Activated naive CD4-positive, alpha-beta T cell treated with anti-CD3 and anti-CD28 coated beads for 36 hours (primary cell): ENCODE measurements at regions not wholly inside any gene's neighbourhood (a gene's known extent, or its start where the extent isn't known, plus 50 kb on each side); places are given as distances from the start of the nearest gene placed in this dataset.

Experiments
- CTCF ChIA-PET: fragments of 350-600 bp; sonication (Branson Sonifier 250); formaldehyde crosslinking; loops from one replicate; lab custom pipeline; 2021; ENCODE audit warnings: antibody characterized with exemption; lab: Charles Lee
- DNase-seq: peaks from one replicate; pipeline ENCODE4 v3.0.0-alpha.2; 2020
- H3K27ac Mint-ChIP-seq: one replicate; pipeline ENCODE4 v1.8.0; 2021; ENCODE audit warnings: mild to moderate bottlenecking, mixed read lengths
- H3K27me3 Mint-ChIP-seq: one replicate; pipeline ENCODE4 v1.8.0; 2021; ENCODE audit warnings: low read depth, mixed read lengths
- H3K36me3 Mint-ChIP-seq: one replicate; pipeline ENCODE4 v1.8.0; 2021; ENCODE audit warnings: low read depth, mixed read lengths
- H3K4me1 Mint-ChIP-seq: one replicate; pipeline ENCODE4 v1.8.0; 2021; ENCODE audit warnings: low read depth, mixed read lengths
- H3K4me3 Mint-ChIP-seq: one replicate; pipeline ENCODE4 v1.8.0; 2021; ENCODE audit warnings: mild to moderate bottlenecking, moderate library complexity, mixed read lengths
- H3K9me3 Mint-ChIP-seq: one replicate; pipeline ENCODE4 v1.8.0; 2021; ENCODE audit warnings: mixed read lengths
- intact Hi-C: fragments of 100-400 bp; cut with micrococcal nuclease; formaldehyde crosslinking; loops from one replicate; pipeline ENCODE4 v1.15.1; 2023

DNA sequence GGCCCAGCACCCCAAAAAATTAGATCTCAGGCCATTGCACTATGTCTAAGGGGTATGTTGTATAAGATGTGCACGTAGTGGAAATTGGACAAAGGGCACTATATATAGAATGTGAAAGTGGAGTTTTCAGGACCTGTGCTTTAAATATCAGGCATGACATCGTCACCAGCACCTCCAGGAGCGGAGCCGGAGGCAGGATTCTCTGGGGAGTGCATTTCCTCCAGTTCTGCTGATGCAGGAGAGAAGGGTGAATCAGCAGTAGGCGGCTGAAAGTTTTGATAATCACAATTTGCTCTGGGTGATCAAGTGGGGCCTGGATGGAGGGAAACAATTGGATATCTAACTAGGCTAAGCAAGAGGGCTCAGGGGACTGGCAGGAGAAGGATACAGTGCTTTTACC is 69.1 kb upstream of the NTM start:
- Mint-ChIP-seq H3K36me3 (no peaks in the 10 kb centered on the region), H3K27ac (no peak overlapping the region), H3K4me3 (no peak overlapping the region), H3K27me3 (peaks cover 29% of the 10 kb centered on the region), H3K9me3 (peaks cover 4% of the 10 kb centered on the region), H3K4me1 (no peaks in the 10 kb centered on the region)
- intact Hi-C loops, result no loop called here
- no peak for DNase-seq
- CTCF ChIA-PET, result no interaction called here

DNA sequence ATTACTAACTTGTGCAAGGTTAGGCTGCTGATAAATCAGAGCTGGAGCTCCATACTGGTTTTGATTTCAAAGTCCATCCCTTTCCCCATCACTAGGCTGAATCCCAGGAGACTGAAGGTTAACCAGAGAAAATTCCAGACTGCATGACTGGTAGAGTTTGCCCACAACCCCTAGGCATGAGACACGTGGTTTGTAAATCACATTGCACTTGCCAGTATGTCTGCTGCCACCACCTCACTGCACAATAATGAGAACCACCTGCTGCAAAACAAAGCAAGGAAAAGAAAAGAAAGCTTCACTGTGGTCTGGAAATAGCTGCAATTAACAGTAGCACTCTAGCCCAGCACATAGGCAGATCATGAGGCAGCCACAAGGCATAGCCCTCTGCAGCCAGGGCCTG is 67.6 kb upstream of the NTM start:
- no peaks in the 10 kb centered on the region for H3K36me3 Mint-ChIP-seq
- CTCF ChIA-PET, result no interaction called here
- intact Hi-C loops, result no loop called here

DNA sequence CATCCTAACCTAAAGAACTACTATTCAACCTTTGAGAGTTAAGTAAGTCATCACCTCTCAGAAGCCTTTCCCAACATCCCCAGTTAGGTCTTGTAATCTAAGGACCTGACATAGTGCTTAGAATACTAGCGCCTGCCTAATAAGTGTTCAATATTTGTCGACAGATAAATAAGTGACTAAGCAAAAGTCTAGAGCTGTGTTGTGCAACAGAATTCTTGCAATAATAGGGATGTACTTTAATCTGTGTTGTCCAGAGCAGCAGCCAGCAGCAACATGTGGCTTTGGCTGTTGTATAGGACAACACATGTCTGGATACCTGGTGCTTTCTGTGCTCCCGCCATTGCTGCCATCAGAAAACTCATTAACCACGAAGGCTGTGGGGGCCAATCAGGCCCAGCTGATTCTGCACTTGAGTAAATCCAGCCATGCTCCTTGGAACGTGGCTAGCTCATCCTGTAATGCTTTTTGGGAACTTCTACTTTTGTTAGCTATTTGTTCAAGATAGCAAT is 66.8 kb upstream of the NTM start:
- intact Hi-C loops, result no loop called here
- no peak for DNase-seq
- Mint-ChIP-seq H3K4me3 (no peak overlapping the region), H3K36me3 (no peaks in the 10 kb centered on the region), H3K9me3 (no peaks in the 10 kb centered on the region), H3K27me3 (peaks cover 29% of the 10 kb centered on the region), H3K27ac (no peak overlapping the region), H3K4me1 (no peaks in the 10 kb centered on the region)
- CTCF ChIA-PET, result no interaction called here

More for the DNA sequence above, 67.6 kb upstream of the NTM start:
- peaks cover 3% of the 10 kb centered on the region for H3K9me3 Mint-ChIP-seq
- no peaks in the 10 kb centered on the region for H3K4me1 Mint-ChIP-seq
- no peak for DNase-seq
- no peak overlapping the region for H3K4me3 Mint-ChIP-seq
- no peak overlapping the region for H3K27ac Mint-ChIP-seq
- H3K27me3 Mint-ChIP-seq, result peaks cover 31% of the 10 kb centered on the region

DNA sequence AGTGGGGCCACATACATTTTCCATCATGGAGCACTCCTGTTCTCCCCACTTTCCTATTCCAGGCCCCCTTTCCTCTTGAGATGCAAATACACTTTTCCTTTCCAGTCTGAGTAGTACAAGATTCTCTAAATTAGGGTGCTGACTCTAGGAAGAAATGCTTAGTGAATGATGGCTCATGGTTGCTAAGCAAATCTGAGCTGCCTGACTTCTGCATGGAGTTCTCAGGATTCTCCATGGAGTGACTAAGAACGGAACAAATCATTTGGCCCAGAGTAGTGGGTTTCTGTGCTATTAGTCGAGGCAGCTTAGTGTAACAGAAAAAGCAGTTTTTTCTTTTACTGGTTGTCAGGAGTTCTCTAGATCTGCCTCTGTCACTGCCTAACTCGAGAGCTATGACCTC is 65.4 kb upstream of the NTM start:
- no peak overlapping the region for H3K27ac Mint-ChIP-seq
- H3K36me3 Mint-ChIP-seq, result no peaks in the 10 kb centered on the region
- CTCF ChIA-PET, result no interaction called here

DNA sequence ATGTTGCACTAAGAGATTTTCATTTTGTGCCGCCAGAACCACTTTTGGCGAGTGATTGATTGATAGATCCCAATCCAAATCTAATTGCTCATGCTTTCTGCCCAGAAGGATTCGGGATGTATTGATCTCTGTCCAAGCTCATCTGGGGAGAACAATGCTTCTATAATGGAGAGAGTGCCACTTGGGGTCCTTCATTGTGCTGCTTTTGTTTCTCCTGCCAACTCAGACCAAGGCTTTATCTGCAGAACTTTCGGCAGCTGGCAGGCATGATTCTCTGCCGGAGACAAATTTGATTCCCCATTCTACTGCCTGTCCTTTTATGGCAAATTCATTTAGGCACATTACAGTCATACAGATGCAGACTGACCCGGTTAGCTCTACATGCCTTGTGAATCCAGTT is 62.9 kb upstream of the NTM start:
- CTCF ChIA-PET, result no interaction called here

More for the DNA sequence above, 65.4 kb upstream of the NTM start:
- Mint-ChIP-seq H3K9me3 (no peaks in the 10 kb centered on the region), H3K4me3 (no peak overlapping the region), H3K27me3 (peaks cover 18% of the 10 kb centered on the region), H3K4me1 (no peaks in the 10 kb centered on the region)
- DNase-seq, result no peak
- intact Hi-C loops, result no loop called here

DNA sequence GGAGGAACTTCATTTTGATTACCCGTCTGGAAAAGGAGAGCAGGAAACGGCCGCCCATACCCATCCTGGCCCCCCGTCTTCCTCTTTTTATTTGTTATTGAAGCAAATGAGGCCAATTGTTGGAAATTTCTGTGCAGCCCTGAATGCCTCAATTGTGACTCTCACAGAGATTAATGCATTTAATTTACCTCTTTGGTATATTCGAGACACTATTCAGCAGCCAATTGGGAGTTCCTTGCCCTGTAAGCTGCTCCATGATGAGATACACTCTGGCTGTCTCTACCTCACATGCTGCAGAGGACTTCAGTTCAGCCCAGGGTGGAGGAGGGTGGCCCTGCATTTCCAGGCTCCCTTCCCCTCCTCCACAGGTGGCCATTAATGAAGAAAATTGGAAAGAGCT is 60.6 kb upstream of the NTM start:
- Mint-ChIP-seq H3K27ac (no peak overlapping the region), H3K36me3 (no peaks in the 10 kb centered on the region), H3K27me3 (peaks cover 6% of the 10 kb centered on the region), H3K9me3 (no peaks in the 10 kb centered on the region), H3K4me3 (no peak overlapping the region), H3K4me1 (no peaks in the 10 kb centered on the region)
- CTCF ChIA-PET, result no interaction called here
- intact Hi-C loops, result no loop called here
- DNase-seq, result no peak

More for the DNA sequence above, 62.9 kb upstream of the NTM start:
- Mint-ChIP-seq H3K4me3 (no peak overlapping the region), H3K9me3 (no peaks in the 10 kb centered on the region), H3K36me3 (no peaks in the 10 kb centered on the region), H3K4me1 (no peaks in the 10 kb centered on the region), H3K27ac (no peak overlapping the region), H3K27me3 (peaks cover 4% of the 10 kb centered on the region)
- intact Hi-C loops, result no loop called here
- DNase-seq, result no peak

DNA sequence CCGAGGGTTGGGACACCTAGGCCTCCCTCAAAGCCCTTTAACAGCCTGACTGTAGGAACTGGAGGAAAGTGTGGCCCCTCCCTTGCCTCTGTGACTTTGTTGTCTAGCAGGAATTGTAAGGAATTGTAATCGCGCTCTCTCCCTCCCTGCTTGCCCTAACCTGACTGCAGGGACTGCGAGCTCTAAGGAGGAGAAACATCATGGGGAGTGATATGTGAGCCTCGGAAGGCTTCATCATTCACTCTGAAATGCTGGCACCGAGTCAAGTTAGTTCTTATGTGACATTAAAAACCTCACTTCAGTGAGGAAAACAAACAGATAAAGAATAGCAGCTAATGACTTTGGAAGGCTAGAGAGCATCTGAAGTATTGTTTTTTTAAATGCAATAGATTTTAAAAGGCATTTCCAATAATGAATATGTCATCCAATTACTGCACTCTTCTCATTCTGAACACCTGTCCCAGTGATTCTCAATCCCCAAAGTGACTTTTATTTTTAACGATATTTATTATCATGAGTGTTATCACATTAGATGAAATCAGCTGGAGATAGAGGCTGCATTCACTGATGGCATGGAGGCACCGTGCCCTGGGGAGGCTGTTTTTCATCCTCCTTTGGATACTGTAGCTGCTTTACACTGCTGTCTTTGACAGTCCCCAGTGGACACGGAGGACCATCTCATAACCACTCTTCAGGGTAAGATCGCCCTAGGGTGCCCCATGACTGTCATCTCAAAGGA is 58.5 kb upstream of the NTM start:
- CTCF ChIA-PET, result no interaction called here
- peaks cover 3% of the 10 kb centered on the region for H3K9me3 Mint-ChIP-seq
- H3K27ac Mint-ChIP-seq, result no peak overlapping the region
- no peak for DNase-seq
- H3K4me3 Mint-ChIP-seq, result no peak overlapping the region
- H3K4me1 Mint-ChIP-seq, result no peaks in the 10 kb centered on the region
- intact Hi-C loops, result no loop called here
- H3K36me3 Mint-ChIP-seq, result no peaks in the 10 kb centered on the region
- peaks cover 6% of the 10 kb centered on the region for H3K27me3 Mint-ChIP-seq
